Activated naive CD8-positive, alpha-beta T cell treated with anti-CD3 and anti-CD28 coated beads, Interleukin-2, amount 50 U/mL, for 24 hours (primary cell): ENCODE measurements at regions not wholly inside any gene's neighbourhood (a gene's known extent, or its start where the extent isn't known, plus 50 kb on each side); places are given as distances from the start of the nearest gene placed in this dataset.

Experiments
- ATAC-seq: fragments of 150-1000 bp; cut with Tn5 transposase; one replicate; pipeline ENCODE4 v1.10.0; 2021
- DNase-seq: peaks from one replicate; pipeline ENCODE4 v3.0.0; 2021
- H3K27ac Mint-ChIP-seq: one replicate; pipeline ENCODE4 v1.8.0; 2021; ENCODE audit warnings: mild to moderate bottlenecking, mixed read lengths
- H3K27me3 Mint-ChIP-seq: one replicate; pipeline ENCODE4 v1.8.0; 2021; ENCODE audit warnings: mixed read lengths
- H3K36me3 Mint-ChIP-seq: one replicate; pipeline ENCODE4 v1.8.0; 2021; ENCODE audit warnings: low read depth, mixed read lengths
- H3K4me1 Mint-ChIP-seq: one replicate; pipeline ENCODE4 v1.8.0; 2021; ENCODE audit warnings: mixed read lengths
- H3K4me3 Mint-ChIP-seq: one replicate; pipeline ENCODE4 v1.8.0; 2021; ENCODE audit warnings: mild to moderate bottlenecking, moderate library complexity, mixed read lengths
- H3K9me3 Mint-ChIP-seq: one replicate; pipeline ENCODE4 v1.8.0; 2021; ENCODE audit warnings: mixed read lengths

- no peak overlapping the region for H3K27ac Mint-ChIP-seq
- no peak for ATAC-seq
- H3K4me3 Mint-ChIP-seq: no peak overlapping the region
- no peaks in the 10 kb centered on the region for H3K27me3 Mint-ChIP-seq
- peaks cover 2% of the 10 kb centered on the region for H3K4me1 Mint-ChIP-seq
- peaks cover 7% of the 10 kb centered on the region for H3K9me3 Mint-ChIP-seq
- DNase-seq: no peak
- H3K36me3 Mint-ChIP-seq: no peaks in the 10 kb centered on the region
These were observed 1186.2 kb downstream of the BCL11B start for GRCh38 chr14:98085751-98086150.

- no peaks in the 10 kb centered on the region for H3K27me3 Mint-ChIP-seq
These were observed 1178.9 kb downstream of the BCL11B start for GRCh38 chr14:98093111-98093510.

GRCh38 chr14:98099527-98099926, 1172.5 kb downstream of the BCL11B start:
- H3K36me3 Mint-ChIP-seq: peaks cover 2% of the 10 kb centered on the region
- DNase-seq (no peak), ATAC-seq (peak; percentile 85)
- H3K9me3 Mint-ChIP-seq: peaks cover 14% of the 10 kb centered on the region
- H3K4me1 Mint-ChIP-seq: peaks cover 49% of the 10 kb centered on the region
- peak overlapping the region; percentile 23 for H3K27ac Mint-ChIP-seq
- H3K4me3 Mint-ChIP-seq: no peak overlapping the region
- no peaks in the 10 kb centered on the region for H3K27me3 Mint-ChIP-seq

More at GRCh38 chr14:98093111-98093510, 1178.9 kb downstream of the BCL11B start:
- DNase-seq: no peak
- ATAC-seq: no peak
- peaks cover 9% of the 10 kb centered on the region for H3K9me3 Mint-ChIP-seq
- H3K36me3 Mint-ChIP-seq: no peaks in the 10 kb centered on the region
- H3K27ac Mint-ChIP-seq: no peak overlapping the region
- peaks cover 6% of the 10 kb centered on the region for H3K4me1 Mint-ChIP-seq
- no peak overlapping the region for H3K4me3 Mint-ChIP-seq

GRCh38 chr14:98101323-98101722, 1170.7 kb downstream of the BCL11B start:
- Mint-ChIP-seq H3K27me3 (no peaks in the 10 kb centered on the region), H3K4me1 (peaks cover 49% of the 10 kb centered on the region), H3K4me3 (no peak overlapping the region), H3K27ac (peak overlapping the region; percentile 10), H3K36me3 (peaks cover 2% of the 10 kb centered on the region), H3K9me3 (peaks cover 14% of the 10 kb centered on the region)
- peak; percentile 41 for ATAC-seq
- peak; percentile 22 for DNase-seq

GRCh38 chr14:98103705-98104104, 1168.3 kb downstream of the BCL11B start:
- peaks cover 44% of the 10 kb centered on the region for H3K4me1 Mint-ChIP-seq
- peaks cover 2% of the 10 kb centered on the region for H3K36me3 Mint-ChIP-seq
- no peaks in the 10 kb centered on the region for H3K27me3 Mint-ChIP-seq
- no peak overlapping the region for H3K27ac Mint-ChIP-seq
- H3K4me3 Mint-ChIP-seq: no peak overlapping the region
- ATAC-seq: no peak
- no peak for DNase-seq
- peaks cover 8% of the 10 kb centered on the region for H3K9me3 Mint-ChIP-seq

GRCh38 chr14:98109326-98109725, 1162.7 kb downstream of the BCL11B start:
- Mint-ChIP-seq H3K4me3 (no peak overlapping the region), H3K27me3 (no peaks in the 10 kb centered on the region), H3K4me1 (peaks cover 20% of the 10 kb centered on the region), H3K27ac (no peak overlapping the region), H3K36me3 (no peaks in the 10 kb centered on the region), H3K9me3 (no peaks in the 10 kb centered on the region)
- ATAC-seq (no peak), DNase-seq (no peak)

GRCh38 chr14:98112194-98112780, 1159.7 kb downstream of the BCL11B start:
- DNase-seq: no peak
- Mint-ChIP-seq H3K27me3 (no peaks in the 10 kb centered on the region), H3K27ac (no peak overlapping the region), H3K4me3 (no peak overlapping the region), H3K9me3 (no peaks in the 10 kb centered on the region), H3K36me3 (no peaks in the 10 kb centered on the region), H3K4me1 (peaks cover 26% of the 10 kb centered on the region)
- ATAC-seq: no peak

- Mint-ChIP-seq H3K4me3 (no peak overlapping the region), H3K27ac (peak overlapping the region; percentile 26), H3K27me3 (no peaks in the 10 kb centered on the region), H3K4me1 (peaks cover 26% of the 10 kb centered on the region), H3K9me3 (no peaks in the 10 kb centered on the region), H3K36me3 (no peaks in the 10 kb centered on the region)
- ATAC-seq: no peak
- no peak for DNase-seq
These were observed 1157.7 kb downstream of the BCL11B start for GRCh38 chr14:98114122-98114895.

GRCh38 chr14:98114946-98115345, 1157.1 kb downstream of the BCL11B start:
- Mint-ChIP-seq H3K27ac (peak overlapping the region; percentile 26), H3K4me3 (no peak overlapping the region), H3K27me3 (no peaks in the 10 kb centered on the region)

GRCh38 chr14:98118749-98119148, 1153.2 kb downstream of the BCL11B start:
- H3K36me3 Mint-ChIP-seq: no peaks in the 10 kb centered on the region
- ATAC-seq (no peak), DNase-seq (no peak)
- H3K4me1 Mint-ChIP-seq: peaks cover 31% of the 10 kb centered on the region
- H3K27ac Mint-ChIP-seq: no peak overlapping the region
- no peak overlapping the region for H3K4me3 Mint-ChIP-seq
- no peaks in the 10 kb centered on the region for H3K27me3 Mint-ChIP-seq
- H3K9me3 Mint-ChIP-seq: no peaks in the 10 kb centered on the region

More at GRCh38 chr14:98114946-98115345, 1157.1 kb downstream of the BCL11B start:
- ATAC-seq: no peak
- no peak for DNase-seq
- Mint-ChIP-seq H3K36me3 (no peaks in the 10 kb centered on the region), H3K4me1 (peaks cover 26% of the 10 kb centered on the region), H3K9me3 (no peaks in the 10 kb centered on the region)

- no peaks in the 10 kb centered on the region for H3K27me3 Mint-ChIP-seq
- no peaks in the 10 kb centered on the region for H3K36me3 Mint-ChIP-seq
- no peaks in the 10 kb centered on the region for H3K9me3 Mint-ChIP-seq
- DNase-seq (no peak), ATAC-seq (peak; percentile 4)
- H3K4me3 Mint-ChIP-seq: no peak overlapping the region
- no peak overlapping the region for H3K27ac Mint-ChIP-seq
- peaks cover 21% of the 10 kb centered on the region for H3K4me1 Mint-ChIP-seq
These were observed 1152.3 kb downstream of the BCL11B start for GRCh38 chr14:98119739-98120138.

- Mint-ChIP-seq H3K27me3 (no peaks in the 10 kb centered on the region), H3K4me1 (peaks cover 17% of the 10 kb centered on the region), H3K36me3 (no peaks in the 10 kb centered on the region), H3K9me3 (no peaks in the 10 kb centered on the region), H3K4me3 (no peak overlapping the region), H3K27ac (no peak overlapping the region)
- DNase-seq: no peak
- ATAC-seq: peak; percentile 80
These were observed 1151.0 kb downstream of the BCL11B start for GRCh38 chr14:98120831-98121464.

- H3K4me3 Mint-ChIP-seq: no peak overlapping the region
- no peaks in the 10 kb centered on the region for H3K9me3 Mint-ChIP-seq
- H3K27me3 Mint-ChIP-seq: no peaks in the 10 kb centered on the region
- H3K36me3 Mint-ChIP-seq: no peaks in the 10 kb centered on the region
- DNase-seq (no peak), ATAC-seq (no peak)
- peaks cover 17% of the 10 kb centered on the region for H3K4me1 Mint-ChIP-seq
- no peak overlapping the region for H3K27ac Mint-ChIP-seq
These were observed 1149.5 kb downstream of the BCL11B start for GRCh38 chr14:98122527-98122926.

- no peaks in the 10 kb centered on the region for H3K36me3 Mint-ChIP-seq
- no peaks in the 10 kb centered on the region for H3K27me3 Mint-ChIP-seq
- DNase-seq (no peak), ATAC-seq (no peak)
- H3K27ac Mint-ChIP-seq: no peak overlapping the region
- peaks cover 24% of the 10 kb centered on the region for H3K4me1 Mint-ChIP-seq
- H3K9me3 Mint-ChIP-seq: no peaks in the 10 kb centered on the region
- no peak overlapping the region for H3K4me3 Mint-ChIP-seq
These were observed 1141.3 kb downstream of the BCL11B start for GRCh38 chr14:98130691-98131090.

- DNase-seq (no peak), ATAC-seq (peak; percentile 47)
- Mint-ChIP-seq H3K27me3 (no peaks in the 10 kb centered on the region), H3K4me1 (peaks cover 31% of the 10 kb centered on the region), H3K9me3 (no peaks in the 10 kb centered on the region), H3K27ac (no peak overlapping the region), H3K36me3 (no peaks in the 10 kb centered on the region), H3K4me3 (no peak overlapping the region)
These were observed 1140.6 kb downstream of the BCL11B start for GRCh38 chr14:98131406-98131805.
